Liver (tissue), 8 donors: ENCODE measurements at regions not wholly inside any gene's neighbourhood (a gene's known extent, or its start where the extent isn't known, plus 50 kb on each side); places are given as distances from the start of the nearest gene placed in this dataset.

Experiments used
- DNase-seq: peaks from one replicate; pipeline ENCODE4 v3.0.0-alpha.2; 2017; ENCODE audit warnings: low spot score
- H3K27ac ChIP-seq, 2 donors: one replicate each; pipeline ENCODE4 v1.7.0; 2013; ENCODE audit warnings: inconsistent platforms in 2 of 2, low read length in 2 of 2, control low read depth in 1 of 2, low read depth in 1 of 2, mild to moderate bottlenecking in 1 of 2
- H3K27me3 ChIP-seq, 4 donors: one replicate each; pipeline versions ENCODE4 v1.6.1 to v1.7.0; 2013; ENCODE audit warnings: low read length in 3 of 4, inconsistent platforms in 1 of 4, mild to moderate bottlenecking in 1 of 4, moderate library complexity in 1 of 4; ENCODE audit not compliant: control insufficient read depth in 4 of 4, insufficient read depth in 4 of 4
- H3K36me3 ChIP-seq, 4 donors: one replicate each; pipeline versions ENCODE4 v1.6.1 to v1.7.0; 2013; ENCODE audit warnings: low read length in 3 of 4, mild to moderate bottlenecking in 3 of 4, low read depth in 1 of 4, moderate library complexity in 1 of 4; ENCODE audit not compliant: control insufficient read depth in 4 of 4, insufficient read depth in 3 of 4
- H3K4me1 ChIP-seq, 4 donors: one replicate each; pipeline versions ENCODE4 v1.6.1 to v1.7.0; 2013; ENCODE audit warnings: low read length in 3 of 4, mild to moderate bottlenecking in 3 of 4, moderate library complexity in 1 of 4; ENCODE audit not compliant: control insufficient read depth in 4 of 4, insufficient read depth in 4 of 4
- H3K4me3 ChIP-seq, 3 donors: one replicate each; pipeline versions ENCODE4 v1.6.1 to v1.7.0; 2013; ENCODE audit warnings: low read length in 3 of 3, control low read depth in 1 of 3, low read depth in 1 of 3, mild to moderate bottlenecking in 1 of 3
- H3K9ac ChIP-seq, 2 donors: one replicate each; pipeline ENCODE4 v1.7.0; 2013; ENCODE audit warnings: low read length in 2 of 2, mild to moderate bottlenecking in 2 of 2, moderate library complexity in 2 of 2, control low read depth in 1 of 2, low read depth in 1 of 2
- H3K9me3 ChIP-seq, 4 donors: one replicate each; pipeline versions ENCODE4 v1.6.1 to v1.7.0; 2013; ENCODE audit warnings: low read length in 3 of 4; ENCODE audit not compliant: control insufficient read depth in 4 of 4
- ATF3 ChIP-seq: IDR thresholded peaks from 2 replicates; pipeline ENCODE4 v1.6.1; 2016; ENCODE audit warnings: antibody characterized with exemption
- CTCF ChIP-seq: fragments of 150-350 bp; IDR thresholded peaks from 2 replicates; pipeline ENCODE4 v1.5.1; 2017; ENCODE audit warnings: improper control_type of control experiment, low read depth, low read length; ENCODE audit not compliant: missing input control
- EGR1 ChIP-seq, 2 donors: IDR thresholded peaks; 2 replicates each; pipeline ENCODE4 v1.6.1; 2016 to 2018; ENCODE audit warnings: antibody characterized with exemption in 2 of 2, low read depth in 2 of 2
- FOXA1 ChIP-seq: IDR thresholded peaks from 2 replicates; pipeline ENCODE4 v1.6.1; 2016; ENCODE audit warnings: antibody characterized with exemption
- FOXA2 ChIP-seq: IDR thresholded peaks from 2 replicates; pipeline ENCODE4 v1.6.1; 2016; ENCODE audit warnings: antibody characterized with exemption
- GABPA ChIP-seq, 2 donors: IDR thresholded peaks in 1 of 2; conservative IDR thresholded peaks in 1 of 2; 2 replicates each; pipeline ENCODE4 v1.6.1; 2016; ENCODE audit warnings: antibody characterized with exemption in 2 of 2, mild to moderate bottlenecking in 1 of 2, moderate library complexity in 1 of 2
- HNF4A ChIP-seq, 2 donors: conservative IDR thresholded peaks; 2 replicates each; pipeline ENCODE4 v1.6.1; 2016; ENCODE audit warnings: antibody characterized with exemption in 2 of 2, mild to moderate bottlenecking in 2 of 2
- JUND ChIP-seq, 2 donors: IDR thresholded peaks; 2 replicates each; pipeline ENCODE4 v1.6.1; 2016; ENCODE audit warnings: antibody characterized with exemption in 2 of 2
- MAX ChIP-seq: IDR thresholded peaks from 2 replicates; pipeline ENCODE4 v1.6.1; 2016; ENCODE audit warnings: antibody characterized with exemption
- NR2F2 ChIP-seq: IDR thresholded peaks from 2 replicates; pipeline ENCODE4 v1.6.1; 2016; ENCODE audit warnings: antibody characterized with exemption
- RAD21 ChIP-seq, 2 donors: IDR thresholded peaks; 2 replicates each; pipeline ENCODE4 v1.6.1; 2016; ENCODE audit warnings: antibody characterized with exemption in 2 of 2, mild to moderate bottlenecking in 2 of 2
- REST ChIP-seq: IDR thresholded peaks from 2 replicates; pipeline ENCODE4 v1.6.1; 2016; ENCODE audit warnings: antibody characterized with exemption, mild to moderate bottlenecking
- RXRA ChIP-seq, 2 donors: IDR thresholded peaks; 2 replicates each; pipeline ENCODE4 v1.6.1; 2017 to 2018; ENCODE audit warnings: antibody characterized with exemption in 2 of 2, mild to moderate bottlenecking in 1 of 2
- SP1 ChIP-seq: IDR thresholded peaks from 2 replicates; pipeline ENCODE4 v1.6.1; 2018; ENCODE audit warnings: antibody characterized with exemption, mild to moderate bottlenecking
- TAF1 ChIP-seq: conservative IDR thresholded peaks from 2 replicates; pipeline ENCODE4 v1.6.1; 2016; ENCODE audit warnings: antibody characterized with exemption, mild to moderate bottlenecking
- YY1 ChIP-seq: IDR thresholded peaks from 2 replicates; pipeline ENCODE4 v1.6.1; 2016; ENCODE audit warnings: antibody characterized with exemption, mild to moderate bottlenecking
- ZBTB33 ChIP-seq: IDR thresholded peaks from 2 replicates; pipeline ENCODE4 v1.6.1; 2016; ENCODE audit warnings: antibody characterized with exemption
- WGBS: extraction: QIAGEN DNeasy Blood & Tissue Kit; methylation state at CpG from one replicate; pipeline ENCODE4 v1.1.7; 2013; 5-methylcytosine and 5-hydroxymethylcytosine counted together
- donor health status: healthy.
- donor health status: healthy.
- donor health status: healthy.
- donor health status: healthy.
- donor health status: healthy.

GRCh38 chr1:219427403-219427802 lies 185.5 kb downstream of the ZC3H11B start:
- Histone ChIP-seq H3K4me3 (no peak overlapping the region), H3K36me3 (no peaks in the 10 kb centered on the region), H3K9ac (no peak overlapping the region), H3K9me3 (no peaks in the 10 kb centered on the region), H3K27me3 (no peaks in the 10 kb centered on the region), H3K4me1 (no peaks in the 10 kb centered on the region), H3K27ac (no peak overlapping the region)
- no peak for TF ChIP-seq REST
- no peak for DNase-seq

GRCh38 chr1:219422811-219423598 lies 189.9 kb downstream of the ZC3H11B start:
- WGBS: 92% methylated on average over 4 of the region's 4 CpGs
- Histone ChIP-seq H3K4me1 (peaks cover 2 to 13% (median 8%) of the 10 kb centered on the region in 4 donors), H3K9ac (no peak overlapping the region), H3K9me3 (no peaks in the 10 kb centered on the region), H3K27me3 (no peaks in the 10 kb centered on the region), H3K36me3 (no peaks in the 10 kb centered on the region), H3K4me3 (no peak overlapping the region), H3K27ac (no peak overlapping the region)
- DNase-seq: no peak
- TF ChIP-seq HNF4A (conservative IDR thresholded peaks at IDR 0.05) (no peak), SP1 (no peak), YY1 (no peak), NR2F2 (no peak), EGR1 (IDR thresholded peaks at IDR 0.05; ENCODE audit: low read depth in 2 of 2) (no peak), ZBTB33 (no peak), ATF3 (no peak), GABPA (IDR thresholded peaks at IDR 0.05 in 1 of 2, conservative IDR thresholded peaks at IDR 0.05 in 1 of 2) (no peak), MAX (no peak), REST (no peak), TAF1 (no peak), FOXA1 (no peak), RXRA (IDR thresholded peaks at IDR 0.05) (no peak), JUND (IDR thresholded peaks at IDR 0.05) (no peak), CTCF (no peak), FOXA2 (no peak), RAD21 (IDR thresholded peaks at IDR 0.05) (no peak)
